ENCODE measurements at regions not wholly inside any gene's neighbourhood (a gene's known extent, or its start where the extent isn't known, plus 50 kb on each side); places are given as distances from the start of the nearest gene placed in this dataset.

GRCh38 chr11:91691872-91692271 is 532.7 kb upstream of the FAT3 start:
- DNase-seq (ENCODE audit: low spot score), result no peak
- Histone ChIP-seq H3K27me3 (ENCODE audit: control insufficient read depth in 3 of 3, insufficient read depth in 3 of 3, low read depth in 1 of 3, low read length in 3 of 3) (no peaks in the 10 kb centered on the region), H3K4ac (ENCODE audit: low read length) (no peak overlapping the region), H3K79me1 (ENCODE audit: low read depth, low read length) (no peaks in the 10 kb centered on the region), H2BK120ac (ENCODE audit: low read depth, low read length) (no peak overlapping the region), H2AFZ (ENCODE audit: low read length) (no peak overlapping the region), H3K9ac (ENCODE audit: low read depth, low read length, poor library complexity) (no peak overlapping the region), H3K27ac (replicated peaks; ENCODE audit: low read length) (no peak overlapping the region), H3K18ac (ENCODE audit: low read length) (no peak overlapping the region), H3K14ac (ENCODE audit: low read length) (no peak overlapping the region), H3K36me3 (replicated peaks in 1 of 2; ENCODE audit: control insufficient read depth in 2 of 2, insufficient read depth in 2 of 2, low read length in 2 of 2) (no peaks in the 10 kb centered on the region), H3K9me3 (replicated peaks in 1 of 2; ENCODE audit: control insufficient read depth in 2 of 2, insufficient read depth in 1 of 2, low read depth in 1 of 2, low read length in 2 of 2) (no peaks in the 10 kb centered on the region), H3K4me1 (ENCODE audit: control insufficient read depth in 2 of 2, insufficient read depth in 1 of 2, low read depth in 1 of 2, low read length in 2 of 2) (no peaks in the 10 kb centered on the region), H4K8ac (ENCODE audit: low read depth, low read length) (no peak overlapping the region), H4K91ac (ENCODE audit: low read depth, low read length, poor library complexity) (no peak overlapping the region), H2BK15ac (ENCODE audit: low read length) (no peak overlapping the region), H3K23ac (ENCODE audit: low read depth, low read length, poor library complexity) (no peak overlapping the region), H3K4me2 (ENCODE audit: insufficient read depth, low read length, poor library complexity, severe bottlenecking) (no peak overlapping the region), H2AK5ac (ENCODE audit: low read depth, low read length) (no peak overlapping the region), H3K4me3 (ENCODE audit: low read length in 2 of 2) (no peak overlapping the region), H2BK5ac (ENCODE audit: low read length) (no peak overlapping the region), H2BK12ac (ENCODE audit: low read length) (no peak overlapping the region)
- WGBS, 2 donors (ENCODE audit: extremely low coverage in 2 of 2, insufficient read length in 2 of 2, insufficient replicate concordance in 1 of 2), result no CpG with 5 or more reads among the region's 1 CpG

- H3K9me3 ChIP-seq (replicated peaks in 1 of 2; ENCODE audit: control insufficient read depth in 2 of 2, insufficient read depth in 1 of 2, low read depth in 1 of 2, low read length in 2 of 2), result no peaks in the 10 kb centered on the region
- no peaks in the 10 kb centered on the region for H3K27me3 ChIP-seq (ENCODE audit: control insufficient read depth in 3 of 3, insufficient read depth in 3 of 3, low read depth in 1 of 3, low read length in 3 of 3)
- H2BK5ac ChIP-seq (ENCODE audit: low read length), result no peak overlapping the region
- H3K14ac ChIP-seq (ENCODE audit: low read length), result no peak overlapping the region
- no peaks in the 10 kb centered on the region for H3K79me1 ChIP-seq (ENCODE audit: low read depth, low read length)
- no peak overlapping the region for H3K4me3 ChIP-seq (ENCODE audit: low read length in 2 of 2)
- H2BK15ac ChIP-seq (ENCODE audit: low read length), result no peak overlapping the region
- no peak overlapping the region for H2AFZ ChIP-seq (ENCODE audit: low read length)
- WGBS, 2 donors (ENCODE audit: extremely low coverage in 2 of 2, insufficient read length in 2 of 2, insufficient replicate concordance in 1 of 2), result no CpG with 5 or more reads among the region's 1 CpG
- H2AK5ac ChIP-seq (ENCODE audit: low read depth, low read length), result no peak overlapping the region
- H2BK12ac ChIP-seq (ENCODE audit: low read length), result no peak overlapping the region
- H3K27ac ChIP-seq (replicated peaks; ENCODE audit: low read length), result no peak overlapping the region
- no peak overlapping the region for H4K8ac ChIP-seq (ENCODE audit: low read depth, low read length)
- H2BK120ac ChIP-seq (ENCODE audit: low read depth, low read length), result no peak overlapping the region
- no peak overlapping the region for H3K4me2 ChIP-seq (ENCODE audit: insufficient read depth, low read length, poor library complexity, severe bottlenecking)
- H3K36me3 ChIP-seq (replicated peaks in 1 of 2; ENCODE audit: control insufficient read depth in 2 of 2, insufficient read depth in 2 of 2, low read length in 2 of 2), result no peaks in the 10 kb centered on the region
- no peak for DNase-seq (ENCODE audit: low spot score)
- H3K18ac ChIP-seq (ENCODE audit: low read length), result no peak overlapping the region
- H3K4me1 ChIP-seq (ENCODE audit: control insufficient read depth in 2 of 2, insufficient read depth in 1 of 2, low read depth in 1 of 2, low read length in 2 of 2), result no peaks in the 10 kb centered on the region
- H3K9ac ChIP-seq (ENCODE audit: low read depth, low read length, poor library complexity), result no peak overlapping the region
- H3K23ac ChIP-seq (ENCODE audit: low read depth, low read length, poor library complexity), result no peak overlapping the region
- H4K91ac ChIP-seq (ENCODE audit: low read depth, low read length, poor library complexity), result no peak overlapping the region
- H3K4ac ChIP-seq (ENCODE audit: low read length), result no peak overlapping the region
Measured at GRCh38 chr11:91688672-91689071, 535.9 kb upstream of the FAT3 start.

GRCh38 chr11:91686700-91687099 is 537.9 kb upstream of the FAT3 start:
- H3K36me3 ChIP-seq (replicated peaks in 1 of 2; ENCODE audit: control insufficient read depth in 2 of 2, insufficient read depth in 2 of 2, low read length in 2 of 2), result no peaks in the 10 kb centered on the region
- no peak overlapping the region for H3K9ac ChIP-seq (ENCODE audit: low read depth, low read length, poor library complexity)
- H3K27me3 ChIP-seq (ENCODE audit: control insufficient read depth in 3 of 3, insufficient read depth in 3 of 3, low read depth in 1 of 3, low read length in 3 of 3), result no peaks in the 10 kb centered on the region
- H2BK12ac ChIP-seq (ENCODE audit: low read length), result no peak overlapping the region
- H3K27ac ChIP-seq (replicated peaks; ENCODE audit: low read length), result no peak overlapping the region
- no CpG with 5 or more reads among the region's 1 CpG for WGBS, 2 donors (ENCODE audit: extremely low coverage in 2 of 2, insufficient read length in 2 of 2, insufficient replicate concordance in 1 of 2)
- no peaks in the 10 kb centered on the region for H3K79me1 ChIP-seq (ENCODE audit: low read depth, low read length)
- H3K4me1 ChIP-seq (ENCODE audit: control insufficient read depth in 2 of 2, insufficient read depth in 1 of 2, low read depth in 1 of 2, low read length in 2 of 2), result no peaks in the 10 kb centered on the region
- no peak overlapping the region for H2BK5ac ChIP-seq (ENCODE audit: low read length)
- H3K4me2 ChIP-seq (ENCODE audit: insufficient read depth, low read length, poor library complexity, severe bottlenecking), result no peak overlapping the region
- no peak overlapping the region for H3K14ac ChIP-seq (ENCODE audit: low read length)
- no peak overlapping the region for H3K18ac ChIP-seq (ENCODE audit: low read length)
- H3K4me3 ChIP-seq (ENCODE audit: low read length in 2 of 2), result no peak overlapping the region
- H2BK120ac ChIP-seq (ENCODE audit: low read depth, low read length), result no peak overlapping the region
- no peaks in the 10 kb centered on the region for H3K9me3 ChIP-seq (replicated peaks in 1 of 2; ENCODE audit: control insufficient read depth in 2 of 2, insufficient read depth in 1 of 2, low read depth in 1 of 2, low read length in 2 of 2)
- no peak overlapping the region for H4K8ac ChIP-seq (ENCODE audit: low read depth, low read length)
- no peak overlapping the region for H4K91ac ChIP-seq (ENCODE audit: low read depth, low read length, poor library complexity)
- DNase-seq (ENCODE audit: low spot score), result no peak
- no peak overlapping the region for H2BK15ac ChIP-seq (ENCODE audit: low read length)
- H2AK5ac ChIP-seq (ENCODE audit: low read depth, low read length), result no peak overlapping the region
- no peak overlapping the region for H2AFZ ChIP-seq (ENCODE audit: low read length)
- H3K4ac ChIP-seq (ENCODE audit: low read length), result no peak overlapping the region
- H3K23ac ChIP-seq (ENCODE audit: low read depth, low read length, poor library complexity), result no peak overlapping the region

GRCh38 chr11:91686281-91686680 is 538.3 kb upstream of the FAT3 start:
- H4K91ac ChIP-seq (ENCODE audit: low read depth, low read length, poor library complexity), result no peak overlapping the region
- no peak overlapping the region for H3K9ac ChIP-seq (ENCODE audit: low read depth, low read length, poor library complexity)
- no peak overlapping the region for H3K4me3 ChIP-seq (ENCODE audit: low read length in 2 of 2)
- WGBS, 2 donors (ENCODE audit: extremely low coverage in 2 of 2, insufficient read length in 2 of 2, insufficient replicate concordance in 1 of 2), result 100% methylated on average over 2 of the region's 3 CpGs; no CpG with 5 or more reads in 1 of the 2 donors
- H2AK5ac ChIP-seq (ENCODE audit: low read depth, low read length), result no peak overlapping the region
- no peak overlapping the region for H4K8ac ChIP-seq (ENCODE audit: low read depth, low read length)
- H3K18ac ChIP-seq (ENCODE audit: low read length), result no peak overlapping the region
- no peak overlapping the region for H3K4me2 ChIP-seq (ENCODE audit: insufficient read depth, low read length, poor library complexity, severe bottlenecking)
- no peaks in the 10 kb centered on the region for H3K36me3 ChIP-seq (replicated peaks in 1 of 2; ENCODE audit: control insufficient read depth in 2 of 2, insufficient read depth in 2 of 2, low read length in 2 of 2)
- H2AFZ ChIP-seq (ENCODE audit: low read length), result no peak overlapping the region
- H3K4ac ChIP-seq (ENCODE audit: low read length), result no peak overlapping the region
- DNase-seq (ENCODE audit: low spot score), result no peak
- H2BK5ac ChIP-seq (ENCODE audit: low read length), result no peak overlapping the region
- no peak overlapping the region for H2BK12ac ChIP-seq (ENCODE audit: low read length)
- no peak overlapping the region for H3K23ac ChIP-seq (ENCODE audit: low read depth, low read length, poor library complexity)
- no peaks in the 10 kb centered on the region for H3K27me3 ChIP-seq (ENCODE audit: control insufficient read depth in 3 of 3, insufficient read depth in 3 of 3, low read depth in 1 of 3, low read length in 3 of 3)
- no peak overlapping the region for H3K14ac ChIP-seq (ENCODE audit: low read length)
- no peak overlapping the region for H2BK120ac ChIP-seq (ENCODE audit: low read depth, low read length)
- no peaks in the 10 kb centered on the region for H3K79me1 ChIP-seq (ENCODE audit: low read depth, low read length)
- no peak overlapping the region for H2BK15ac ChIP-seq (ENCODE audit: low read length)
- H3K9me3 ChIP-seq (replicated peaks in 1 of 2; ENCODE audit: control insufficient read depth in 2 of 2, insufficient read depth in 1 of 2, low read depth in 1 of 2, low read length in 2 of 2), result no peaks in the 10 kb centered on the region
- H3K4me1 ChIP-seq (ENCODE audit: control insufficient read depth in 2 of 2, insufficient read depth in 1 of 2, low read depth in 1 of 2, low read length in 2 of 2), result no peaks in the 10 kb centered on the region
- no peak overlapping the region for H3K27ac ChIP-seq (replicated peaks; ENCODE audit: low read length)
